OCI-LY3 (cell line): ENCODE measurements at regions not wholly inside any gene's neighbourhood (a gene's known extent, or its start where the extent isn't known, plus 50 kb on each side); places are given as distances from the start of the nearest gene placed in this dataset.

ENCODE experiments used
- H2AFZ ChIP-seq: fragments of 200-600, 300-600 bp; shearing (Covaris generic); 2 replicates; pipeline ENCODE4 v1.6.0; 2014; ENCODE audit warnings: antibody characterized with exemption, low read depth, low read length
- H3K27ac ChIP-seq: fragments of 200-600, 300-600 bp; sonication (generic); 2 replicates; pipeline ENCODE4 v1.5.1; 2014; ENCODE audit warnings: mild to moderate bottlenecking, low read length, moderate library complexity, mixed read lengths
- H3K27me3 ChIP-seq: fragments of 200-600, 300-600 bp; sonication (generic); 2 replicates; pipeline ENCODE4 v1.6.1; 2014; ENCODE audit warnings: low read depth, low read length, mixed read lengths
- H3K36me3 ChIP-seq: fragments of 200-600, 300-600 bp; sonication (generic); replicated peaks from 2 replicates; pipeline ENCODE3; 2014; ENCODE audit warnings: low read depth, low read length, mixed read lengths
- H3K4me1 ChIP-seq: fragments of 300-600, 200-600 bp; sonication (generic); 2 replicates; pipeline ENCODE4 v1.6.1; 2014; ENCODE audit warnings: low read length, mixed read lengths
- H3K4me2 ChIP-seq: fragments of 200-600, 300-600 bp; sonication (generic); 2 replicates; pipeline ENCODE4 v1.6.1; 2014; ENCODE audit warnings: low read length, mixed read lengths
- H3K4me3 ChIP-seq: fragments of 300-600, 200-600 bp; sonication (generic); 2 replicates; pipeline ENCODE4 v1.5.1; 2014; ENCODE audit warnings: antibody characterized with exemption, mild to moderate bottlenecking, low read length, moderate library complexity
- H3K79me2 ChIP-seq: fragments of 300-600, 200-600 bp; shearing (Covaris generic); 2 replicates; pipeline ENCODE4 v1.6.1; 2014; ENCODE audit warnings: mild to moderate bottlenecking, low read length, mixed read lengths
- H3K9ac ChIP-seq: fragments of 300-600, 200-600 bp; shearing (Covaris generic); 2 replicates; pipeline ENCODE4 v1.6.0; 2014; ENCODE audit warnings: mild to moderate bottlenecking, low read length, moderate library complexity
- H3K9me3 ChIP-seq: fragments of 200-600, 300-600 bp; shearing (Covaris generic); 2 replicates; pipeline ENCODE4 v1.6.1; 2014; ENCODE audit warnings: low read length, mixed read lengths; ENCODE audit not compliant: insufficient read depth
- H4K20me1 ChIP-seq: fragments of 200-600, 300-600 bp; sonication (generic); 2 replicates; pipeline ENCODE4 v1.6.1; 2016; ENCODE audit warnings: low read length, mixed read lengths; ENCODE audit not compliant: insufficient read depth
- CTCF ChIP-seq: fragments of 200-600, 300-600 bp; sonication (generic); IDR thresholded peaks from 2 replicates; pipeline ENCODE4 v1.5.1; 2014; ENCODE audit warnings: antibody characterized with exemption, low read length, low read depth
- EZH2phosphoT487 ChIP-seq: fragments of 200-600 bp; shearing (Covaris generic); IDR thresholded peaks from 2 replicates; pipeline ENCODE4 v1.6.1; 2018; ENCODE audit warnings: antibody characterized with exemption, mixed run types, low read depth

GRCh38 chr5:72608297-72608696, 101.1 kb upstream of the ZNF366 start:
- Histone ChIP-seq H3K79me2 (no peaks in the 10 kb centered on the region), H3K36me3 (no peaks in the 10 kb centered on the region), H3K27me3 (no peaks in the 10 kb centered on the region), H3K9ac (no peak overlapping the region), H3K27ac (no peak overlapping the region), H3K4me1 (no peaks in the 10 kb centered on the region), H3K9me3 (no peaks in the 10 kb centered on the region), H3K4me2 (no peak overlapping the region), H2AFZ (no peak overlapping the region), H4K20me1 (no peaks in the 10 kb centered on the region), H3K4me3 (no peak overlapping the region)
- TF ChIP-seq CTCF (no peak), EZH2phosphoT487 (no peak)

GRCh38 chr5:72607381-72607780, 100.2 kb upstream of the ZNF366 start:
- no peak for TF ChIP-seq EZH2phosphoT487
- TF ChIP-seq CTCF, result no peak
- H3K4me3 ChIP-seq, result no peak overlapping the region
- no peak overlapping the region for H3K27ac ChIP-seq
- no peaks in the 10 kb centered on the region for H3K27me3 ChIP-seq
- no peak overlapping the region for H3K9ac ChIP-seq
- no peak overlapping the region for H2AFZ ChIP-seq
- no peaks in the 10 kb centered on the region for H3K9me3 ChIP-seq
- no peak overlapping the region for H3K4me2 ChIP-seq
- no peaks in the 10 kb centered on the region for H3K79me2 ChIP-seq
- H3K4me1 ChIP-seq, result no peaks in the 10 kb centered on the region
- H4K20me1 ChIP-seq, result no peaks in the 10 kb centered on the region
- H3K36me3 ChIP-seq, result no peaks in the 10 kb centered on the region

- H3K27me3 ChIP-seq, result no peaks in the 10 kb centered on the region
- H3K36me3 ChIP-seq, result no peaks in the 10 kb centered on the region
- no peak overlapping the region for H2AFZ ChIP-seq
- no peak overlapping the region for H3K9ac ChIP-seq
- no peak overlapping the region for H3K4me3 ChIP-seq
- no peak overlapping the region for H3K4me2 ChIP-seq
- no peaks in the 10 kb centered on the region for H4K20me1 ChIP-seq
- TF ChIP-seq EZH2phosphoT487 (no peak), CTCF (no peak)
- no peaks in the 10 kb centered on the region for H3K9me3 ChIP-seq
- H3K79me2 ChIP-seq, result no peaks in the 10 kb centered on the region
- H3K4me1 ChIP-seq, result no peaks in the 10 kb centered on the region
- no peak overlapping the region for H3K27ac ChIP-seq
These were observed 99.3 kb upstream of the ZNF366 start for GRCh38 chr5:72606525-72606924.

- no peak overlapping the region for H2AFZ ChIP-seq
- no peaks in the 10 kb centered on the region for H3K9me3 ChIP-seq
- no peaks in the 10 kb centered on the region for H3K4me1 ChIP-seq
- H3K27me3 ChIP-seq, result no peaks in the 10 kb centered on the region
- no peak overlapping the region for H3K4me2 ChIP-seq
- H3K27ac ChIP-seq, result no peak overlapping the region
- H3K4me3 ChIP-seq, result no peak overlapping the region
- H3K79me2 ChIP-seq, result no peaks in the 10 kb centered on the region
- no peaks in the 10 kb centered on the region for H3K36me3 ChIP-seq
- TF ChIP-seq CTCF (no peak), EZH2phosphoT487 (no peak)
- no peaks in the 10 kb centered on the region for H4K20me1 ChIP-seq
- H3K9ac ChIP-seq, result no peak overlapping the region
These were observed 98.4 kb upstream of the ZNF366 start for GRCh38 chr5:72605632-72606031.
